ENCODE measurements at regions not wholly inside any gene's neighbourhood (a gene's known extent, or its start where the extent isn't known, plus 50 kb on each side); places are given as distances from the start of the nearest gene placed in this dataset.

GRCh38 chr15:52923626-52924025 is 133.5 kb upstream of the ONECUT1 start:
- no peak for DNase-seq (ENCODE audit: low read depth in 1 of 2, low spot score in 1 of 2)

DNA sequence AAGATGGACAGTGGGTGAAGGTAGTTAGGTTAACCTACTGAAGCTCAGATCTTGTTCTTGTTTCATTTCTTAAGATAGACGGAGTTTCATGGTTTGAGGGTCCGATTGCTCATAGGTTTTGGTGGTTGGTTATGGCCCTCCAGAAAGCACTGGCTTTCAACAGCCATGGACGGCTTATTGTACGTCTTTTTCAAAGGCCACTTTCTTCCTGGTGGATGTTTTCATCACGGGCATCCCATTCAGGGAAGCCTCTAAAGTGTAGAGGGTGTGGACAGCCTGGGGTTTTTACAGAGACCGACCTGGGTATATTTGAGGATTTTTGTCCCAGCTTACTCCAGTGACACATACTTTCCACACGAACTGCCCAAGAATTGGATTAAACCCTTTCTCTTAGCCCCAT is 132.7 kb upstream of the ONECUT1 start:
- DNase-seq (ENCODE audit: low read depth in 1 of 2, low spot score in 1 of 2), result no peak

DNA sequence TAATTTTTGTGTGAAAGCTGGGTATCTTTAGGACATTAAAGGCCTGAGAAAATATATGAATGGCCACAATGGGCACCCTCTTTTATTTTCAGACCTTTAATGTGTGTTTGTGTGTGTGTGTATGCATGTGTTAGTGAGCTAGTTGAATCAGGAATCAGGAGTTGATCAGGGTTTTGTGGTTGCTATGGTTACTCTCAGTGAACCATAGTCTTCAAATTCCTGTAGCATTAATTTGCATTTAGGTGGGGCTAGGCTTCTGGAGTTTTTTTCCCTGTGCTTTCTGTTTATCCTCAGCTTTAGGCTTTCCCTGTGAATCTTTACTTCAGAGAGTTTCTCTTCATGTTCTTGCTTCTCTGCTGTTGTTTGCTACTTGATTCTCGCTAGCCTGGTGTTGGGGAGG is 122.0 kb upstream of the ONECUT1 start:
- DNase-seq (ENCODE audit: low read depth in 1 of 2, low spot score in 1 of 2), result no peak

DNA sequence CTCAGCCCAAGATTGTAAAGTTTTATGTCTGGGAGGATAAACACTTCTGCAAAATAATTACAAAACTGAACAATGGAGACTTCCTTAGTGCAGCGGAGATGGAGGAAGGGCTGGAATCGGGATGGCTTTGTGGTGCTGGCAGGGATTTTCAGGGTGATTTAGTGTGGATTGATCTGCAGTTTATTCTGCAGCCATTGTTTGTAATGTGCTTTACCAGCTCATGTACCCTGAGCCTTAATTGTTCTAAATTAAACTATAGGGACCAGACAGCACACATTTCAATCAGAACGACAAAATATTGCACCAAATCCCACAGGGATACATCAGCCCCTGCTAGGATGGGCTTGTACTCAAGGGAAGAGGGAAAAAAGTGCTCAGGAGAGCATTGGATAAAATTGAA is 103.2 kb upstream of the ONECUT1 start:
- no peak for DNase-seq (ENCODE audit: low read depth in 1 of 2, low spot score in 1 of 2)

GRCh38 chr15:52879904-52880303 is 89.8 kb upstream of the ONECUT1 start:
- no peak for DNase-seq (ENCODE audit: low read depth in 1 of 2, low spot score in 1 of 2)

DNA sequence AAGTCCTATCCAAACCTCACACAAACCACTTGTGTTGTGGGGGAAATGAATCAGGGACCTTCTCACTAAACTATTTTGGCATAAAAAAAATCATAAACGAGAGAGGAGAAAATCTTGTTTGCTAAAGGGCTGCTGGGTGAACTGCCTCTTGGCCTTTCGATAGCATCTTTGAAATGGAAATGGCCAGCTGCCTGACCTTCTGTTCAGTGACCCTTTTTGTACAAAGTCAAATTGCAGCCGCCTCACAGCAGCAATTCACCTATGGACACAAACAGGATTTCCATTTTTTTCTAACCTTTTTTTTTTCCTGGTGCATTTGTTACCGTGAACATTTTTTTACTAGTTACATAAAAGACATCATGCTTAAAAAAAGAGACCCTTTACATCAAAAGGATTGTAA is 89.0 kb upstream of the ONECUT1 start:
- DNase-seq (ENCODE audit: low read depth in 1 of 2, low spot score in 1 of 2), result no peak

GRCh38 chr15:52876991-52877663 is 87.0 kb upstream of the ONECUT1 start:
- DNase-seq (ENCODE audit: low read depth in 1 of 2, low spot score in 1 of 2), result no peak

DNA sequence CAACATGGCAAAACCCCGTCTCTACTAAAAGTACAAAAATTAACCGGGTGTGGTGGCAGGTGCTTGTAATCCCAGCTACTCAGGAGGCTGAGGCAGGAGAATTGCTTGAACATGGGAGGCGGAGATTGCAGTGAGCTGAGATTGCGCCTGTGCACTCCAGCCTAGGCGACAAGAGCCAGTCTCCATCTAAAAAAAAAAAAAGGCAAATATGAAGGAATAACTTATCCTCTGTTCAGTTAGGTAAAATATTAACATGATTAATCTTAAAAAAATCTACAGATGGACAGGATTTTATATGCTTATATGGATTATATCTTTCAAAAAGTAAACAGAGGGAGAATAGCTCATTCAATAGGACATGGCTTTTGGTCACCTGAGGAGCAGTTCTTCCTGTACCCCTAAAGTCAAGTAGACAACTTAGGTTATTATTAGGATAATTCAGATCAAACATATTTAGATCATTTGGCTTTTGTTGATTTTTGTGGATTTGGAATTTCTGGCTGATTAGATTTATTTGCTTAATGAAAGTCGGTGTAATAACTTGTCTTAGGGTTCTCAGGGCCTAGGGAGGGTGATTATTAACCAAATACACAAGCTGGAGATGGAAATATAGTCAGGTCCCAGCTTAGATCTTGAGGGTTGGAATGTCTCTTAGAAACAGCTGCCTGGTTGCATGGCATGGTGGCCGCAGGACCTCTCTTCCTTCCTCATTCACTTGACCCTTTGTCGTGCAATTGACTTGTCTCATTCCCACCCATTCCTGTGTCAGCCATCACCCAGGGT is 82.1 kb upstream of the ONECUT1 start:
- DNase-seq (ENCODE audit: low read depth in 1 of 2, low spot score in 1 of 2), result no peak

- no peak for DNase-seq (ENCODE audit: low read depth in 1 of 2, low spot score in 1 of 2)
Observed at GRCh38 chr15:52870015-52870414, 79.9 kb upstream of the ONECUT1 start.

- no peak for DNase-seq (ENCODE audit: low read depth in 1 of 2, low spot score in 1 of 2)
Observed at GRCh38 chr15:52866698-52867097, 76.6 kb upstream of the ONECUT1 start.

DNA sequence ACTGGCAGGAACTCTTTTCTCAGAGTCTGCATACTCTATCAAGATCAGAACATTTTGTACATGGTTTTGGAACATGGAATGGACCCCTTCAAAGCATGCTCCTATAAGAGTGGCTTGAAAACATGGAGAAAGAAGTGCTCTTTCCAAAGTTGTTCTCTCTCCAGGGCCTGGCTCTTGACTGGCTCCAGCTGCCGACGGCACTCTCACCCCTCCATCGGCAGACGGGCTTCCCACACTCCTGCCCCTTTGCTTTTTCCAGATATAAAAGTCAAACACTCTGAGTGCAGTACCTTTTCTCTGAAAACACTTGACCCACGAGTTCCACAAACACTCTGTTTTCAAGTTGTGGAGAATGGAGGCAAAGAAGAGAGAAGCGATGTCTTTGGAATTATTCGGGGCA is 72.5 kb upstream of the ONECUT1 start:
- DNase-seq (ENCODE audit: low read depth in 1 of 2, low spot score in 1 of 2), result no peak

- no peak for DNase-seq (ENCODE audit: low read depth in 1 of 2, low spot score in 1 of 2)
Observed at GRCh38 chr15:52858782-52859176, 68.6 kb upstream of the ONECUT1 start.

GRCh38 chr15:52857937-52858781 is 68.0 kb upstream of the ONECUT1 start:
- DNase-seq (ENCODE audit: low read depth in 1 of 2, low spot score in 1 of 2), result no peak

- DNase-seq (ENCODE audit: low read depth in 1 of 2, low spot score in 1 of 2), result no peak
Observed at GRCh38 chr15:52857471-52857870, 67.3 kb upstream of the ONECUT1 start.

- no peak for DNase-seq (ENCODE audit: low read depth in 1 of 2, low spot score in 1 of 2)
Observed at GRCh38 chr15:52856286-52856685, 66.2 kb upstream of the ONECUT1 start.

DNA sequence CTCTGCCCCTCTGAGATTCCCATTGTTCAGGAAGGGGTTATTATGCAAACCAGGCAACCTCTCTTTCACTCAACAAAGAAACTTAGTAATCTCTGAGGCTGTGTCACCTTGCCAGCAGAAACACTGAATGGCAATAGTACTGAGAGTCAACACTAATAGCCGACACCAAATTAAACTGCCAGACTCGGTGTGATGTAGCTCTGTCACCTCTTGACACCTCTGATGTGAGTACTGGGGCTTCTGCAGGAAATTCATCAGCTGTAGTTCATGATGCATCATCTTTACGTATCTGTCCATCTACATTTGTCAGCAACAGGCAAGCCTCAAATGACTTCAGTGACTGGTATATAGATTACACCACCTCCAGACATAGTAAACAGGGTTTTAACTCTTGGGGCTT is 65.0 kb upstream of the ONECUT1 start:
- no peak for DNase-seq (ENCODE audit: low read depth in 1 of 2, low spot score in 1 of 2)

- no peak for DNase-seq (ENCODE audit: low read depth in 1 of 2, low spot score in 1 of 2)
Observed at GRCh38 chr15:52844823-52845222, 54.7 kb upstream of the ONECUT1 start.

Measured in activated CD4-positive, alpha-beta T cell treated with anti-CD3 and anti-CD28 coated beads, Interleukin-2, amount 50 U/mL, for 24 hours (primary cell).